ENCODE measurements at regions not wholly inside any gene's neighbourhood (a gene's known extent, or its start where the extent isn't known, plus 50 kb on each side); places are given as distances from the start of the nearest gene placed in this dataset.

GRCh38 chr7:94243066-94243711 lies 151.5 kb upstream of the COL1A2 start:
- Mint-ChIP-seq H3K4me3 (no peak overlapping the region), H3K4me1 (peaks cover 16% of the 10 kb centered on the region), H3K27me3 (ENCODE audit: low read depth) (no peaks in the 10 kb centered on the region), H3K9me3 (no peaks in the 10 kb centered on the region), H3K27ac (ENCODE audit: unreplicated experiment) (no peak overlapping the region), H3K36me3 (ENCODE audit: low read depth) (no peaks in the 10 kb centered on the region)
- DNase-seq (ENCODE audit: low read depth, low spot score), result no peak
- no peak for TF ChIP-seq CTCF (conservative IDR thresholded peaks at IDR 0.05)

DNA sequence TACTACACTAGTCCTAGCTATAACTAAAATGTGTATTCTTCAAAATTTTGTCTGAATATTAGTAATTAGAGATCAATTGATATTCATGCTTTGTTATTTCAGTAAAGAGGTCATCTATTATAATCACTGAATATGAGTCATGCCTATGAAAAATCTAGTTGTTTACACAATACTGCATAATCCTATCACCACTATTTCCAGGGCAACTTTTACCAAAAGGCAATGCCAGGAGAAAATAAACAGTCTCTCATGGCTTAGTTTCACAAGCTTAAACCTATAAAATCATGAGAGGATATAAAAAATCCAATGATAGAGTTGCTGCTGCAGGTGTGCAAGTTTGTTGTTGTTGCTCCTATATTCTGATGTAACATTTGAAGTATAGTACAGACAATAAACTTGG lies 149.9 kb upstream of the COL1A2 start:
- no peak for TF ChIP-seq CTCF (conservative IDR thresholded peaks at IDR 0.05)
- Mint-ChIP-seq H3K4me1 (peaks cover 12% of the 10 kb centered on the region), H3K27ac (ENCODE audit: unreplicated experiment) (no peak overlapping the region), H3K36me3 (ENCODE audit: low read depth) (no peaks in the 10 kb centered on the region), H3K27me3 (ENCODE audit: low read depth) (no peaks in the 10 kb centered on the region), H3K4me3 (no peak overlapping the region), H3K9me3 (no peaks in the 10 kb centered on the region)
- no peak for DNase-seq (ENCODE audit: low read depth, low spot score)

DNA sequence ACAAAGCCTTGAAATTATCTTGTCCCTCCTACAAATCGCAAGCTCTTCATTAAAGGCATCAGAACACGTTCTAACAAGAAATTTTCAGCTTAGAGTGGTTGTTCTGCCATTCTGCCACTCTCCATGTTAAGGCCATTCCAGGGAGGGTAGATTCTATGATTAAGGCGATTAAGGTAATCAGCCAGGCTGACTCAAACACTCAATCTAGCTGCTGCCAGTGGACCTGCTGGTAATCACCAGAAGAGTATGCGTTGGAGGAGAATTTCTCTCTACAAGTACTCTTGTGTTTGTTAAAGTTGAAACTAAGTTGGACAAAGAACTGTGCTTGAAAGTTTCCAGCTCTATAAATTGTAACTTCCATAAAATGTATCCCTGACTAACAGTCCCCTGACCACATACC lies 149.2 kb upstream of the COL1A2 start:
- Mint-ChIP-seq H3K27ac (ENCODE audit: unreplicated experiment) (no peak overlapping the region), H3K9me3 (no peaks in the 10 kb centered on the region), H3K27me3 (ENCODE audit: low read depth) (no peaks in the 10 kb centered on the region), H3K36me3 (ENCODE audit: low read depth) (no peaks in the 10 kb centered on the region), H3K4me1 (peaks cover 7% of the 10 kb centered on the region), H3K4me3 (no peak overlapping the region)
- TF ChIP-seq CTCF (conservative IDR thresholded peaks at IDR 0.05), result no peak
- no peak for DNase-seq (ENCODE audit: low read depth, low spot score)

GRCh38 chr7:94247970-94248369 lies 146.7 kb upstream of the COL1A2 start:
- H3K4me1 Mint-ChIP-seq, result peaks cover 7% of the 10 kb centered on the region
- H3K4me3 Mint-ChIP-seq, result no peak overlapping the region
- no peak overlapping the region for H3K27ac Mint-ChIP-seq (ENCODE audit: unreplicated experiment)
- no peak for TF ChIP-seq CTCF (conservative IDR thresholded peaks at IDR 0.05)
- DNase-seq (ENCODE audit: low read depth, low spot score), result no peak
- H3K36me3 Mint-ChIP-seq (ENCODE audit: low read depth), result no peaks in the 10 kb centered on the region
- no peaks in the 10 kb centered on the region for H3K9me3 Mint-ChIP-seq
- H3K27me3 Mint-ChIP-seq (ENCODE audit: low read depth), result no peaks in the 10 kb centered on the region

DNA sequence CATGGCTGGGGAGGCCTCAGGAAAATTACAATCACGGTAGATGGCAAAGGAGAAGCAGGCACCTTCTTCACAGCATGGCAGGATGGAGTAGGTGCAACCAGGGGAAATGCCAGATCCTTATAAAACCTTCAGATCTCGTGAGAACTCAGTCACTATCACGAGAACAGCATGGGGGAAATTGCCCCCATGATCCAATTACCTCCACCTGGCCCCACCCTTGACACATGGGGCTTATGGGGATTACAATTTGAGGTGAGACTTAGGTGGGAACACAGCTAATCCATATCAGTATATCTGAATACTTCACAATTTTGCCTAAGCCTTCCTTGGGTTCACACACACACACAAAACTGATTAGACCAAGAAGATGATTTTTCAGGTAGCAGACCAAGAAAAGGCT lies 145.1 kb upstream of the COL1A2 start:
- no peak overlapping the region for H3K4me3 Mint-ChIP-seq
- H3K4me1 Mint-ChIP-seq, result peaks cover 7% of the 10 kb centered on the region
- no peak for TF ChIP-seq CTCF (conservative IDR thresholded peaks at IDR 0.05)
- H3K36me3 Mint-ChIP-seq (ENCODE audit: low read depth), result no peaks in the 10 kb centered on the region
- H3K27ac Mint-ChIP-seq (ENCODE audit: unreplicated experiment), result no peak overlapping the region
- no peak for DNase-seq (ENCODE audit: low read depth, low spot score)
- H3K9me3 Mint-ChIP-seq, result no peaks in the 10 kb centered on the region
- H3K27me3 Mint-ChIP-seq (ENCODE audit: low read depth), result no peaks in the 10 kb centered on the region
